ENCODE measurements at regions not wholly inside any gene's neighbourhood (a gene's known extent, or its start where the extent isn't known, plus 50 kb on each side); places are given as distances from the start of the nearest gene placed in this dataset.

DNA sequence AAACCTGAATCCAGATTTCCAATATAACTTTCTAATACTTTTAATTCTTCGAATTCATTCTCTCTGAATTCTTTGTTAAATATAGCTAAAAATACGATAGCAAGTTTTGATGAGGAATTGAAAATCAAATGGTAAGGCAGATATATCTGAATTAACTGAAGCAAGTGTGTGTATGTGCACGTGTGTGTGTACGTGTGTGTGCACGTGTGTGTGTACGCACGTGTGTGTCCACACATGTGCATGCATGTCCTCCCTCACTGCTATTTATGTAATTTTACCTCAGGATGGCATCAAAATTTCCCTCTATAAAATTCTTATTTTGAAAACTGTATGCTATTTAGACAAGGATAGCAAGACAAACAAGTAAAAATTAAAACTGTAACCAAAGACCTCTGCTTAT, 961.3 kb upstream of the CNTN5 start (continued):
- TF ChIP-seq E2F6 (IDR thresholded peaks at IDR 0.05; ENCODE audit: borderline replicate concordance, low read depth) = no peak

DNA sequence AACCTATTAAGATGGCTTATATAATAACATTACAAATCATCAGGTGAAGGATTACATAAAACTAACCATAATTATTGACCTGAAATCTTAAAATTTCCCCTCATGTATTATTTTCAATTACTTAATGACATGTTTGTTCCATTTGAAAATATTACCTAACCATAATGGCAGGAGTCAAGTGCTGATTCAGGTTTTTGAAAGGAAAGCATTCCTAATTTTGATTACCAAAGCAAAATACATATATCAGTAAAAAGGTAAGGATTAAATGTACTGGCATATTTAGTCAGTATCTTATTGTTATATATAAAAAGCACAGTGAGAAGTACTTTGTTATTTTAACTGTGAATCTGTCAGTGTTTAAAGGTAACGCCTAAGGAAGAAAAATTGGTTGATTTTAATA, 960.0 kb upstream of the CNTN5 start:
- no peak overlapping the region for H3K4me2 ChIP-seq
- CTCF ChIA-PET = no interaction called here
- TF ChIP-seq PHF8 (IDR thresholded peaks at IDR 0.05; ENCODE audit: borderline replicate concordance, low read depth) (no peak), JUN (IDR thresholded peaks at IDR 0.05) (no peak), ESRRA (IDR thresholded peaks at IDR 0.05; ENCODE audit: borderline replicate concordance, low read length) (no peak), MAX (IDR thresholded peaks at IDR 0.05) (no peak)
- no peak for DNase-seq (ENCODE audit: low read depth in 1 of 2, low spot score in 1 of 2)
- no peak overlapping the region for H3K27ac ChIP-seq
- FAIRE-seq = no peak
- 3% methylated on average over 1 of the region's 1 CpG for WGBS (ENCODE audit: missing lambda C conversion rate)
- no peak overlapping the region for H3K4me3 ChIP-seq
- ATAC-seq = no peak
- no peaks in the 10 kb centered on the region for H3K4me1 ChIP-seq
- POLR2A ChIA-PET = no interaction called here
- no peaks in the 10 kb centered on the region; the same call in 2 of the 3 replicates for H3K9me3 ChIP-seq

- H3K4me2 ChIP-seq = no peak overlapping the region
- no peak for DNase-seq (ENCODE audit: low read depth in 1 of 2, low spot score in 1 of 2)
- H3K4me3 ChIP-seq = no peak overlapping the region
- H3K27ac ChIP-seq = no peak overlapping the region
- no peak for FAIRE-seq
- ChIA-PET CTCF (no interaction called here), POLR2A (no interaction called here)
- 47% methylated on average over 2 of the region's 2 CpGs for WGBS (ENCODE audit: missing lambda C conversion rate)
- ATAC-seq = no peak
- TF ChIP-seq, protein P1, sequence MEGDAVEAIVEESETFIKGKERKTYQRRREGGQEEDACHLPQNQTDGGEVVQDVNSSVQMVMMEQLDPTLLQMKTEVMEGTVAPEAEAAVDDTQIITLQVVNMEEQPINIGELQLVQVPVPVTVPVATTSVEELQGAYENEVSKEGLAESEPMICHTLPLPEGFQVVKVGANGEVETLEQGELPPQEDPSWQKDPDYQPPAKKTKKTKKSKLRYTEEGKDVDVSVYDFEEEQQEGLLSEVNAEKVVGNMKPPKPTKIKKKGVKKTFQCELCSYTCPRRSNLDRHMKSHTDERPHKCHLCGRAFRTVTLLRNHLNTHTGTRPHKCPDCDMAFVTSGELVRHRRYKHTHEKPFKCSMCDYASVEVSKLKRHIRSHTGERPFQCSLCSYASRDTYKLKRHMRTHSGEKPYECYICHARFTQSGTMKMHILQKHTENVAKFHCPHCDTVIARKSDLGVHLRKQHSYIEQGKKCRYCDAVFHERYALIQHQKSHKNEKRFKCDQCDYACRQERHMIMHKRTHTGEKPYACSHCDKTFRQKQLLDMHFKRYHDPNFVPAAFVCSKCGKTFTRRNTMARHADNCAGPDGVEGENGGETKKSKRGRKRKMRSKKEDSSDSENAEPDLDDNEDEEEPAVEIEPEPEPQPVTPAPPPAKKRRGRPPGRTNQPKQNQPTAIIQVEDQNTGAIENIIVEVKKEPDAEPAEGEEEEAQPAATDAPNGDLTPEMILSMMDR (IDR thresholded peaks at IDR 0.05) = no peak
- no peak for TF ChIP-seq FOSL2 (IDR thresholded peaks at IDR 0.05)
- TF ChIP-seq FOSL2 (CRISPR knock-in tag; IDR thresholded peaks at IDR 0.05) = no peak
- TF ChIP-seq NFE2L2 (conservative IDR thresholded peaks at IDR 0.05; ENCODE audit: low read length) = no peak
- TF ChIP-seq HOXB5 (CRISPR knock-in tag; IDR thresholded peaks at IDR 0.05) = no peak
- no peaks in the 10 kb centered on the region for H3K4me1 ChIP-seq
- H3K9me3 ChIP-seq = no peaks in the 10 kb centered on the region; the same call in 2 of the 3 replicates
Observed at GRCh38 chr11:98061858-98062257, 958.9 kb upstream of the CNTN5 start.

GRCh38 chr11:98062714-98063113, 958.0 kb upstream of the CNTN5 start:
- Histone ChIP-seq H3K4me3 (no peak overlapping the region), H3K4me1 (no peaks in the 10 kb centered on the region), H3K27ac (no peak overlapping the region), H3K4me2 (no peak overlapping the region), H3K9me3 (no peaks in the 10 kb centered on the region; the same call in 2 of the 3 replicates)
- 2% methylated on average over 1 of the region's 1 CpG for WGBS (ENCODE audit: missing lambda C conversion rate)
- ATAC-seq = no peak
- FAIRE-seq = no peak
- TF ChIP-seq SREBF2 (IDR thresholded peaks at IDR 0.05) (no peak), ZSCAN20 (CRISPR knock-in tag; IDR thresholded peaks at IDR 0.05) (no peak), HEYL (CRISPR knock-in tag; IDR thresholded peaks at IDR 0.05) (no peak), HOXA7 (CRISPR knock-in tag; IDR thresholded peaks at IDR 0.05) (no peak), CEBPB (IDR thresholded peaks at IDR 0.05) (no peak), KDM1A (IDR thresholded peaks at IDR 0.05; ENCODE audit: low read depth) (no peak), RAD21 (conservative IDR thresholded peaks at IDR 0.05 in 1 of 2, IDR thresholded peaks at IDR 0.05 in 1 of 2) (no peak), RARB (CRISPR knock-in tag; IDR thresholded peaks at IDR 0.05) (no peak), HMGXB4 (CRISPR knock-in tag; IDR thresholded peaks at IDR 0.05; ENCODE audit: borderline replicate concordance) (no peak), NPAS2 (CRISPR knock-in tag; IDR thresholded peaks at IDR 0.05; ENCODE audit: borderline replicate concordance) (no peak), POLR2A (IDR thresholded peaks at IDR 0.05; ENCODE audit: low read length) (no peak), GATA3 (IDR thresholded peaks at IDR 0.05; ENCODE audit: borderline replicate concordance) (no peak), ZFP36 (IDR thresholded peaks at IDR 0.05; ENCODE audit: borderline replicate concordance, partially characterized antibody) (no peak)
- DNase-seq (ENCODE audit: low read depth in 1 of 2, low spot score in 1 of 2) = no peak
- CTCF ChIA-PET = no interaction called here
- POLR2A ChIA-PET = no interaction called here

All from A549 (cell line).